Prostate gland (tissue), 2 donors: ENCODE measurements at regions not wholly inside any gene's neighbourhood (a gene's known extent, or its start where the extent isn't known, plus 50 kb on each side); places are given as distances from the start of the nearest gene placed in this dataset.

Source experiments
- POLR2A ChIP-seq: fragments of 450-650 bp; IDR thresholded peaks from one replicate; pipeline ENCODE4 v1.6.1; 2016; ENCODE audit warnings: antibody characterized with exemption, mild to moderate bottlenecking
- POLR2AphosphoS5 ChIP-seq: sonication (generic); formaldehyde crosslinking; IDR thresholded peaks from one replicate; pipeline ENCODE4 v1.6.1; 2017; ENCODE audit warnings: antibody characterized with exemption
- TF ChIP-seq, protein P1 (sequence below), 4 experiments: fragments of 200-600 bp in 2 of 4; fragments of 450-650 bp in 2 of 4; sonication (generic) in 2 of 4; IDR thresholded peaks; 1 replicate in 3 of 4; 2 replicates in 1 of 4; pipeline ENCODE4 v1.5.1; 2016 to 2019; ENCODE audit warnings: antibody characterized with exemption in 4 of 4, mild to moderate bottlenecking in 2 of 4, moderate library complexity in 2 of 4

DNA sequence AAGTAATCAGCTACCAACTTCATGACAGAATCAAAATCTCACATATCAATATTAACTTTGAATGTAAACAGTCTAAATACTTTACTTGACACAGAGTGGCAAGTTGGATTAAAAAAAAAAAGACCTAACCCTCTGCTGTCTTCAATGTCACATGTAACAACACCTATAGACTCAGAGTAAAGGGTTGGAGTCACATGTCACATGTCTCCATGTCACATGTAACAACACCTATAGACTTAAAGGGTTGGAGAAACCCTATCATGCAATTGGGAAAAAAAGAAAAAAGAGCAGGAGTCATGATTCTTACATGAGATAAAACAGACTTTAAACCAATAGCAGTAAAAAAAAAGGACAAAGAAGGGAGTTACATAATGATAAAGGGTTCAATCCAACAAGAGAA is 665.3 kb upstream of the LRRTM1 start:
- TF ChIP-seq, protein P1, sequence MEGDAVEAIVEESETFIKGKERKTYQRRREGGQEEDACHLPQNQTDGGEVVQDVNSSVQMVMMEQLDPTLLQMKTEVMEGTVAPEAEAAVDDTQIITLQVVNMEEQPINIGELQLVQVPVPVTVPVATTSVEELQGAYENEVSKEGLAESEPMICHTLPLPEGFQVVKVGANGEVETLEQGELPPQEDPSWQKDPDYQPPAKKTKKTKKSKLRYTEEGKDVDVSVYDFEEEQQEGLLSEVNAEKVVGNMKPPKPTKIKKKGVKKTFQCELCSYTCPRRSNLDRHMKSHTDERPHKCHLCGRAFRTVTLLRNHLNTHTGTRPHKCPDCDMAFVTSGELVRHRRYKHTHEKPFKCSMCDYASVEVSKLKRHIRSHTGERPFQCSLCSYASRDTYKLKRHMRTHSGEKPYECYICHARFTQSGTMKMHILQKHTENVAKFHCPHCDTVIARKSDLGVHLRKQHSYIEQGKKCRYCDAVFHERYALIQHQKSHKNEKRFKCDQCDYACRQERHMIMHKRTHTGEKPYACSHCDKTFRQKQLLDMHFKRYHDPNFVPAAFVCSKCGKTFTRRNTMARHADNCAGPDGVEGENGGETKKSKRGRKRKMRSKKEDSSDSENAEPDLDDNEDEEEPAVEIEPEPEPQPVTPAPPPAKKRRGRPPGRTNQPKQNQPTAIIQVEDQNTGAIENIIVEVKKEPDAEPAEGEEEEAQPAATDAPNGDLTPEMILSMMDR (IDR thresholded peaks at IDR 0.05) = no peak
- no peak for TF ChIP-seq POLR2A
- no peak for TF ChIP-seq POLR2AphosphoS5
